H9 (cell line): ENCODE measurements at regions not wholly inside any gene's neighbourhood (a gene's known extent, or its start where the extent isn't known, plus 50 kb on each side); places are given as distances from the start of the nearest gene placed in this dataset.

Experiments
- DNase-seq: peaks from one replicate; pipeline ENCODE4 v3.0.0-alpha.2; 2017
- H2AFZ ChIP-seq: one replicate; pipeline ENCODE4 v1.6.1; 2013; ENCODE audit warnings: mild to moderate bottlenecking, low read length, control low read depth, moderate library complexity
- H2AK5ac ChIP-seq: 2 replicates; pipeline ENCODE4 v1.6.1; 2013; ENCODE audit warnings: low read length, control low read depth, mixed read lengths; ENCODE audit not compliant: insufficient read length
- H2BK120ac ChIP-seq: one replicate; pipeline ENCODE4 v1.6.1; 2013; ENCODE audit warnings: low read depth, mild to moderate bottlenecking, low read length, control low read depth, inconsistent platforms; ENCODE audit not compliant: poor library complexity, severe bottlenecking
- H2BK12ac ChIP-seq: 2 replicates; pipeline ENCODE4 v1.6.1; 2013; ENCODE audit warnings: low read length, control low read depth, mixed read lengths, low read depth; ENCODE audit not compliant: insufficient read length
- H2BK15ac ChIP-seq: 2 replicates; pipeline ENCODE4 v1.6.1; 2013; ENCODE audit warnings: low read depth, low read length, control low read depth
- H2BK20ac ChIP-seq: one replicate; pipeline ENCODE4 v1.6.1; 2013; ENCODE audit warnings: low read depth, mild to moderate bottlenecking, low read length, control low read depth, inconsistent platforms; ENCODE audit not compliant: poor library complexity, severe bottlenecking
- H2BK5ac ChIP-seq: 2 replicates; pipeline ENCODE4 v1.6.1; 2013; ENCODE audit warnings: low read length, control low read depth, mixed read lengths; ENCODE audit not compliant: insufficient read length
- H3K14ac ChIP-seq: 2 replicates; pipeline ENCODE4 v1.6.1; 2013; ENCODE audit warnings: low read length, control low read depth; ENCODE audit not compliant: insufficient read depth
- H3K18ac ChIP-seq: 2 replicates; pipeline ENCODE4 v1.6.1; 2013; ENCODE audit warnings: low read depth, mild to moderate bottlenecking, mixed read lengths, low read length, control low read depth; ENCODE audit not compliant: insufficient read length
- H3K23ac ChIP-seq: 2 replicates; pipeline ENCODE4 v1.6.1; 2013; ENCODE audit warnings: low read length, control low read depth, mixed read lengths, low read depth; ENCODE audit not compliant: insufficient read length
- H3K23me2 ChIP-seq: 2 replicates; pipeline ENCODE4 v1.6.1; 2013; ENCODE audit warnings: low read depth, mild to moderate bottlenecking, mixed read lengths, low read length, control low read depth; ENCODE audit not compliant: insufficient read length, poor library complexity, severe bottlenecking
- H3K27ac ChIP-seq: 2 replicates; pipeline ENCODE4 v1.5.1; 2013; ENCODE audit warnings: low read length, control low read depth, mixed read lengths, low read depth; ENCODE audit not compliant: insufficient read length
- H3K27me3 ChIP-seq: 2 replicates; pipeline ENCODE4 v1.6.1; 2013; ENCODE audit warnings: low read length, control low read depth, inconsistent platforms; ENCODE audit not compliant: insufficient read depth
- H3K4ac ChIP-seq: 2 replicates; pipeline ENCODE4 v1.6.1; 2013; ENCODE audit warnings: low read depth, mild to moderate bottlenecking, control low read depth, inconsistent platforms, low read length, moderate library complexity
- H3K4me1 ChIP-seq: 2 replicates; pipeline ENCODE4 v1.6.1; 2013; ENCODE audit warnings: low read length, control low read depth, inconsistent platforms; ENCODE audit not compliant: insufficient read depth
- H3K4me2 ChIP-seq: 2 replicates; pipeline ENCODE4 v1.6.1; 2013; ENCODE audit warnings: low read length, control low read depth, mixed read lengths; ENCODE audit not compliant: insufficient read length, insufficient read depth
- H3K56ac ChIP-seq: 2 replicates; pipeline ENCODE4 v1.6.1; 2013; ENCODE audit warnings: low read depth, mild to moderate bottlenecking, mixed read lengths, low read length, control low read depth; ENCODE audit not compliant: insufficient read length
- H3K79me1 ChIP-seq: 2 replicates; pipeline ENCODE4 v1.6.1; 2013; ENCODE audit warnings: low read depth, mild to moderate bottlenecking, moderate library complexity, low read length, control low read depth, inconsistent platforms; ENCODE audit not compliant: insufficient read depth, poor library complexity, severe bottlenecking
- H3K79me2 ChIP-seq: 2 replicates; pipeline ENCODE4 v1.6.1; 2013; ENCODE audit warnings: low read length, control low read depth, inconsistent platforms; ENCODE audit not compliant: insufficient read depth
- H3K9ac ChIP-seq: 2 replicates; pipeline ENCODE4 v1.6.1; 2013; ENCODE audit warnings: low read length, control low read depth, mixed read lengths; ENCODE audit not compliant: insufficient read length; ENCODE audit errors: extremely low read depth
- H3K9me3 ChIP-seq: one replicate; pipeline ENCODE4 v1.6.1; 2013; ENCODE audit warnings: low read depth, low read length, inconsistent platforms; ENCODE audit not compliant: control insufficient read depth
- H3T11ph ChIP-seq: one replicate; pipeline ENCODE4 v1.6.1; 2013; ENCODE audit warnings: mild to moderate bottlenecking, low read length, control low read depth, inconsistent platforms
- H4K20me1 ChIP-seq: one replicate; pipeline ENCODE4 v1.6.1; 2013; ENCODE audit not compliant: control insufficient read depth, insufficient read length, insufficient read depth
- H4K5ac ChIP-seq: 2 replicates; pipeline ENCODE4 v1.6.1; 2013; ENCODE audit warnings: low read depth, mild to moderate bottlenecking, mixed read lengths, low read length, control low read depth; ENCODE audit not compliant: insufficient read length
- H4K8ac ChIP-seq: replicated peaks from 2 replicates; pipeline ENCODE4 v1.6.1; 2013; ENCODE audit warnings: low read length, control low read depth, mixed read lengths, low read depth; ENCODE audit not compliant: insufficient read length
- H4K91ac ChIP-seq: 2 replicates; pipeline ENCODE4 v1.6.1; 2013; ENCODE audit warnings: low read depth, mild to moderate bottlenecking, moderate library complexity, mixed read lengths, low read length, control low read depth; ENCODE audit not compliant: insufficient read length
- H3K27ac Mint-ChIP-seq, 3 experiments: 2 replicates in 2 of 3; 3 replicates in 1 of 3; pipeline ENCODE4 v1.8.0; 2020 to 2021; ENCODE audit warnings: mixed read lengths in 3 of 3, mild to moderate bottlenecking in 1 of 3, moderate library complexity in 1 of 3
- H3K27me3 Mint-ChIP-seq: 2 replicates; pipeline ENCODE4 v1.8.0; 2021; ENCODE audit warnings: low read depth, mild to moderate bottlenecking, moderate library complexity, mixed read lengths
- H3K36me3 Mint-ChIP-seq, 3 experiments: 2 replicates in 2 of 3; 3 replicates in 1 of 3; pipeline ENCODE4 v1.8.0; 2020 to 2021; ENCODE audit warnings: low read depth in 3 of 3, mixed read lengths in 3 of 3; ENCODE audit not compliant: insufficient read depth in 1 of 3
- H3K4me1 Mint-ChIP-seq, 2 experiments: 2 replicates each; pipeline ENCODE4 v1.8.0; 2020; ENCODE audit warnings: mixed read lengths in 2 of 2
- H3K4me3 Mint-ChIP-seq, 2 experiments: 2 replicates in 1 of 2; 3 replicates in 1 of 2; pipeline ENCODE4 v1.8.0; 2020 to 2021; ENCODE audit warnings: mild to moderate bottlenecking in 2 of 2, mixed read lengths in 2 of 2, moderate library complexity in 1 of 2
- H3K9me3 Mint-ChIP-seq, 2 experiments: 2 replicates in 1 of 2; 3 replicates in 1 of 2; pipeline ENCODE4 v1.8.0; 2020; ENCODE audit warnings: mild to moderate bottlenecking in 2 of 2, mixed read lengths in 2 of 2, moderate library complexity in 1 of 2
- WGBS: extraction: QIAGEN DNeasy Blood & Tissue Kit; methylation state at CpG from one replicate; pipeline ENCODE4 v1.1.7; 2013; ENCODE audit warnings: missing lambda C conversion rate, low lambda C conversion rate, mixed read lengths; ENCODE audit not compliant: insufficient read length; ENCODE audit errors: extremely low coverage; 5-methylcytosine and 5-hydroxymethylcytosine counted together
- TF ChIP-seq, protein P1 (sequence below): fragments of 200-600 bp; sonication (generic); conservative IDR thresholded peaks from 3 replicates; pipeline ENCODE4 v1.8.0; 2021; ENCODE audit warnings: antibody characterized with exemption, mild to moderate bottlenecking

DNA sequence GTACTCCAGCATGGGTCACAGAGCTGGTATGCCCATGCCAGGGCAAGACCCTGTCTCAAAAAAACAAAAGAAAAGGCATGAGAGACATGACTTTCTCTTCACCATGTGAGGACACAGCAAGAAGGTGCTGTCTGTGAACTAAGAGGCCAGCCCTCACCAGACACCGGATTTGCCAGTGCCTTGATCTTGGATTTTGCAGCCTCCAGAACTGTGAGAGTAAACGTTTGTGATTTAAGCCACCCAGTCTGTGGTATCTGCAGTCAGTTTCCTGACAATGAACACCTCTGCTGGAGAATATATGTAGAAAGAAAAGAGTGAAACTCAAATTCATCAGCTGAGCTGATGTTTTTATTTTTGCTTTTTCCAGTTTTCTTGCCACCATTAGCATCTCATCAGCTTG lies 166.3 kb upstream of the RAB4A start:
- Histone ChIP-seq H2AFZ (no peak overlapping the region), H4K20me1 (no peaks in the 10 kb centered on the region), H2BK20ac (no peak overlapping the region), H3K79me2 (no peaks in the 10 kb centered on the region), H2AK5ac (no peak overlapping the region), H3K23me2 (no peaks in the 10 kb centered on the region), H3K9ac (no peak overlapping the region), H3K4ac (no peak overlapping the region), H3K14ac (no peak overlapping the region), H4K5ac (no peak overlapping the region), H3K79me1 (no peaks in the 10 kb centered on the region), H2BK120ac (no peak overlapping the region), H3T11ph (no peak overlapping the region), H3K18ac (no peak overlapping the region), H3K23ac (no peak overlapping the region), H3K56ac (no peak overlapping the region), H2BK15ac (no peak overlapping the region), H3K4me2 (no peak overlapping the region), H4K8ac (no peak overlapping the region), H3K27ac (no peak overlapping the region), H3K27me3 (no peaks in the 10 kb centered on the region), H4K91ac (no peak overlapping the region), H2BK12ac (no peak overlapping the region), H3K9me3 (no peaks in the 10 kb centered on the region), H3K4me1 (no peaks in the 10 kb centered on the region), H2BK5ac (no peak overlapping the region)
- peaks cover 4% of the 10 kb centered on the region; the same call in 1 of the 2 replicates for H3K27me3 Mint-ChIP-seq
- DNase-seq = no peak
- no peaks in the 10 kb centered on the region for H3K36me3 Mint-ChIP-seq
- WGBS = no CpG with 5 or more reads among the region's 2 CpGs
- peaks cover 24 to 28% of the 10 kb centered on the region in 2 experiments for H3K4me1 Mint-ChIP-seq
- H3K9me3 Mint-ChIP-seq = no peaks in the 10 kb centered on the region
- H3K4me3 Mint-ChIP-seq = no peak overlapping the region
- TF ChIP-seq, protein P1, sequence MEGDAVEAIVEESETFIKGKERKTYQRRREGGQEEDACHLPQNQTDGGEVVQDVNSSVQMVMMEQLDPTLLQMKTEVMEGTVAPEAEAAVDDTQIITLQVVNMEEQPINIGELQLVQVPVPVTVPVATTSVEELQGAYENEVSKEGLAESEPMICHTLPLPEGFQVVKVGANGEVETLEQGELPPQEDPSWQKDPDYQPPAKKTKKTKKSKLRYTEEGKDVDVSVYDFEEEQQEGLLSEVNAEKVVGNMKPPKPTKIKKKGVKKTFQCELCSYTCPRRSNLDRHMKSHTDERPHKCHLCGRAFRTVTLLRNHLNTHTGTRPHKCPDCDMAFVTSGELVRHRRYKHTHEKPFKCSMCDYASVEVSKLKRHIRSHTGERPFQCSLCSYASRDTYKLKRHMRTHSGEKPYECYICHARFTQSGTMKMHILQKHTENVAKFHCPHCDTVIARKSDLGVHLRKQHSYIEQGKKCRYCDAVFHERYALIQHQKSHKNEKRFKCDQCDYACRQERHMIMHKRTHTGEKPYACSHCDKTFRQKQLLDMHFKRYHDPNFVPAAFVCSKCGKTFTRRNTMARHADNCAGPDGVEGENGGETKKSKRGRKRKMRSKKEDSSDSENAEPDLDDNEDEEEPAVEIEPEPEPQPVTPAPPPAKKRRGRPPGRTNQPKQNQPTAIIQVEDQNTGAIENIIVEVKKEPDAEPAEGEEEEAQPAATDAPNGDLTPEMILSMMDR = no peak
- no peak overlapping the region for H3K27ac Mint-ChIP-seq
